RPMI8226 (cell line): ENCODE measurements at regions not wholly inside any gene's neighbourhood (a gene's known extent, or its start where the extent isn't known, plus 50 kb on each side); places are given as distances from the start of the nearest gene placed in this dataset.

Experiments
- DNase-seq: peaks from one replicate; pipeline ENCODE4 v3.0.0-alpha.2; 2015

DNA sequence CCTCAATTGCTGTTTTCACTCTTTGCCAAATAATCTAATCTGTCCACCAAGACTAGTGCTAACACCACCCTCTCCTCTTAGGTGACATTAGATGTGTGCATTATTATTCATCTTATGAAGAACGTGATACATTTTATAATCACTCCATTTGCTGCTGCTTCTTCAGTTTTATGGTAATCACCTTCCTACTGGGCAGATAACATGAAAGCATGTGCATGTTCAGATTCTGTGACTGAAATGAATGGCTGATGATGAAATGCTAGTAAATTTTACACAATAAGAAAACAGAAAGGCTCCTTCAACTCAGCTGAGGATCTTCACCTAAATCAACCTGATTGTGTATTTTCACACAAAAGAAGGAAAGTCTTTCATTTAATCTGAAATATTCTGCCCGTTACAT, 577.6 kb downstream of the CSNK1G3 start:
- no peak for DNase-seq

GRCh38 chr5:124088289-124089032, 576.5 kb downstream of the CSNK1G3 start:
- no peak for DNase-seq

GRCh38 chr5:124087752-124088151, 575.8 kb downstream of the CSNK1G3 start:
- no peak for DNase-seq

DNA sequence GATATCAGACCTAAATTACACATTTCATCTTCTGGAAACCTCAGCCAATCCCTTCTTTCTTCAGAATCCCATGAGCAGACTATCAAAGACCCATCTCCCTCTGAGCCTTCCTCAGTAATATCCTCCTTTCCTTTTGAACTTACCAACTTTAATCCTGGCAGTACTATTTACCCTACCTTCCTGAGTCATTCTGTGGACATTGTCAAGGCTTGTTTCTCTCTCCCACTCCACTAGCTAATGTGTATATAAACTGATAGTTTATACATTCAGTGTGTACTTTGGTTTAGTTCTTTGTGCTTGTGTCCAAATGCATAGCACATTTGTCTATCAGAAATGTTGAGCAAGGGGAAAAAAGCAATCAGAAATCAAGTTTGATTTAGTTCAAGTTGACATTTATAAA, 568.3 kb downstream of the CSNK1G3 start:
- no peak for DNase-seq

- DNase-seq, result no peak
These were observed 567.1 kb downstream of the CSNK1G3 start for GRCh38 chr5:124079062-124079461.

DNA sequence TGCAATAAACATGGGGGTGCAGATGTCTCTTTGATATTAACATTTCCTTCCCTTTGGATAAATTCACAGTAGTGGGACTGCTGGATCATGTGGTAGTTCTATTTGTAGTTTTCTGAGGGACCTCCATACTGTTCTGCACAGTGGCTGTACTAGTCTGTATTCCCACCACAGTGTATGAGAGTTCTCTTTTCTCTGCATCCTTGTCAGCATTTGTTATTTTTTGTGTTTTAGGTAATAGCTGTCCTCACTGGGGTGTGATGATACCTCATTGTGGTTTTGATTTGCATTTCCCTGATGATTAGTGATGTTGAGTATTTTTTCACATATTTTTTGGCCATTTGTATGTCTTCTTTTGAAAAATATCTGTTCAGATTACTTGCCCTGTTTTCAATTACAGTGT, 562.5 kb downstream of the CSNK1G3 start:
- no peak for DNase-seq

- DNase-seq, result no peak
These were observed 560.6 kb downstream of the CSNK1G3 start for GRCh38 chr5:124072570-124072969.

- no peak for DNase-seq
These were observed 559.1 kb downstream of the CSNK1G3 start for GRCh38 chr5:124071039-124071438.

DNA sequence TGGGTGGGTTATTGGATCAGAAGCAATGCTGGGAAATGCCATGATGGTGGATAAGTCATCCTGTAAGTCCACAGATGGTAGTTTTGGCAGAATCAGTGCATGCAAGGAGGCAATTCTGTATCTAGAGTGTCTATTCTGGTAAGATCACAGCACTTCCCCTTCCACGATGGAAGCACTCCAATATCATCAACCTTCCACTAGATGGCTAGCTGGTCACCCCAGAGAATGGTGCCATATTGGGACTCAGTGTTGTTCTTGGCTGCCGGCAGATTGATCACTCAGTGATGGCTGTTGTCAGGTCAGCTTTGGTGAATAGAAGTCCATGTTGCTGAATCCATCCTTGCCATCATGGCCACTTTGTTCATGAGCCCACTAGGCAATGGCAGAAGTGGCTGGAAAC, 553.5 kb downstream of the CSNK1G3 start:
- DNase-seq, result no peak

- no peak for DNase-seq
These were observed 553.0 kb downstream of the CSNK1G3 start for GRCh38 chr5:124064956-124065355.

GRCh38 chr5:124061663-124062062, 549.7 kb downstream of the CSNK1G3 start:
- no peak for DNase-seq

- DNase-seq, result no peak
These were observed 549.1 kb downstream of the CSNK1G3 start for GRCh38 chr5:124061068-124061430.

GRCh38 chr5:124060413-124061067, 548.6 kb downstream of the CSNK1G3 start:
- no peak for DNase-seq

- no peak for DNase-seq
These were observed 548.0 kb downstream of the CSNK1G3 start for GRCh38 chr5:124060011-124060410.

DNA sequence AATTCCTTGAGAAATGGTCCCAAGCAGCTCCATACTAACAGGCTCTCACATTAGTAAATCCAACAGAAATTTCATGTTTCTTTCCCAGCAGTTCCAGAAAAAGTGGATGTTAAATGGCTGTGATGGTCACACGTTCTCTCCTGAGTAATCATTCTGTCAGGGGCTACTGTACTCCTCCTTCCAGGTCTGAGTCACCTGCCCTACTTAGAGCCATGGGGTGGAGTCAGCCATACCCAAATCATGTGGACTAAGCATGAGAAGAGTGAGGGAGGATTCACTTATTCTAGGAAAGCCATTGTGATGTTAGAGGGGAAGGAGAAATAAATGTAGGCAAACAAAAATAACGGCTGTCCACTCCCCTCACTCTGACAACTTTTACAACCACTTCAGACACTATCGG, 547.2 kb downstream of the CSNK1G3 start:
- no peak for DNase-seq

GRCh38 chr5:124057724-124058231, 545.8 kb downstream of the CSNK1G3 start:
- DNase-seq, result peak; percentile 47

GRCh38 chr5:124056991-124057723, 545.2 kb downstream of the CSNK1G3 start:
- peak; percentile 95 for DNase-seq

- peak; percentile 24 for DNase-seq
These were observed 544.5 kb downstream of the CSNK1G3 start for GRCh38 chr5:124056326-124056990.

DNA sequence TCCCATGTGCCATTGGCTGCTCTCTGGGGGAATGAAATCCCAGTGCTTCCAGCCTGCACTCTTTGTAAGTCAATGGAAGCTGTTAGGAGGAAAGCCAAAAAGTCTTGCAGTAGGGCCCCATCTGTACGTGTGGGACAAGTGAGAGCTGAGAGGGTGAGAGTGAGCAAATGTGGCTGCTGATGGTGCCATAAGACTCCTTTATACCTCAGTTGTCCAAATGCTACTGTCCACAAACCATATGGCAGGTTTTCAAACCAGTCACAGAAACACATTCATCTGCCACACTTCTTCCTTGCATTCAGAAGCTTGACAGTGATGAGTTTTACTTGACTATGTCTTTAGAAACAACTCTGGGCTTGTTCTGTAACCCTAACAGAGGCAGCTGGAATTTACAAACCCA, 543.8 kb downstream of the CSNK1G3 start:
- DNase-seq, result no peak

DNA sequence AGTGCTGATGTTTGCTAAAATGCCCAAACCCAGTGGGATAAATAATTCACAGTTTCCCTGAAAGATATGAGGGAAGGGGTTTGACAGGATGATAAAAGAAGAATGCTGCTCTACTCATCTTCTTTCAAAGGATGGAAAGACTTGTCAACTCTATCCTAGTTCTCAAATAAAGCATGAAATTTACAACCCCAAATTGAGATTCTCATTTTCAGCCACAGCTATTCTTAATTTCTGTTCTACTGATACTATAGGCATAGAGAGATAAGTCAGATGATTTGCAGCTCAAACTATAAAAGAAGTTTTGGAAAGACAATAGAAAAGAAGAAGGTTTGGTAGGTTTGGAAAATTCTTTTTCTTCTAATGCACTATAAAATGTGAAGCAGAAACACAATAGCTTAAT, 542.6 kb downstream of the CSNK1G3 start:
- DNase-seq, result no peak

DNA sequence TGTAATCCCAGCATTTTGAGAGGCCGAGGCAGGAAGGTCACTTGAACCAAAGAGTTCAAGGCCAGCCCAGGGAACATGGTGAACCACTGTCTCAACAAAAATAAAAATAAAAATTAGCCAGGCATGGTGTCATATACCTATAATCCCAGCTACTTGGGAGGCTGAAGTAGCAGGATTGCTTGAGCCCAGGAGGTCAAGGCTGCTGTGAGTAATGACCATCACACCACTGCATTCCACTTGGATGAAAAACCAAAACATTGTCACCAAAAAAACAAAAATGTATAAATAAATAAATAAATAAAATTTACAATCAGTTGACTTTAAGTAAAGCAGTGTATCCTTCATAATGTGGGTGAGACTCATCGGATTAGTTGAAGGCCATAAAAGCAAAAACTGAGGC, 541.4 kb downstream of the CSNK1G3 start:
- DNase-seq, result no peak

GRCh38 chr5:124052201-124052600, 540.2 kb downstream of the CSNK1G3 start:
- no peak for DNase-seq

DNA sequence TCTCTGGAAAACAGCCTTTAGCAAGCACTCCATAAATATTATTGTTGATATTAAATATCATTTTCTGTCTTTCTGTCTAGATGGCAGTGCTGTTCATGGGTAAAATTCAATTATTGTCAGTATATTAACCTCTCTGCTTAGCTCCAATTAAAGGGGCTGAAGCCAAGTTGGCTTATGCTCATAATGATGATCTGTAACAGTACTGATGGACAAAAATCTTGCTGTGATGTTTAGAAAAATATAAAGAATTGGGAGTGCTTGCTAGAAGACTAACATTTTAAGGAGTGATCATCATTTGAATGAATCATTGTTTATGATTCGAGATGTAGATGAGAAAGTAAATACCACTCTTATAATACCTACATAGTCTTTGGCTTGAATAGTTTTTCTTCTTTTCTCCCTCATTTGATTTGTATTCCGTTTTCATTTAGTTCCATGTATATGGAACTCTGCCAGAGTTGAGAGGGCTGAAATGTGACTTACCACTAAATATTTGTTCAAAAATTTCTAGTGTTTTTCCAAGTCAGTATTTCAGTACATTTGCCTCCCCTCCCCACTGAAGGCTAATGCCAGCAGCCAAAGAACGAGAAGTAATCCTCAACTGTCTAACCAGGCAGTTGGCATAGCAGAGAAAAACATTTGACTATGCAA, 538.3 kb downstream of the CSNK1G3 start:
- DNase-seq, result no peak
